K562 (cell line): ENCODE measurements at regions not wholly inside any gene's neighbourhood (a gene's known extent, or its start where the extent isn't known, plus 50 kb on each side); places are given as distances from the start of the nearest gene placed in this dataset.

Experiments
- CBX5 ChIP-seq: IDR thresholded peaks from 2 replicates; pipeline ENCODE4 v1.6.1; 2014; ENCODE audit warnings: low read depth, borderline replicate concordance
- EZH2 ChIP-seq: IDR thresholded peaks from 2 replicates; pipeline ENCODE4 v1.6.1; 2012; ENCODE audit warnings: low read depth, mild to moderate bottlenecking, inconsistent platforms, low read length, borderline replicate concordance
- HDAC6 ChIP-seq: IDR thresholded peaks from 2 replicates; pipeline ENCODE4 v1.6.1; 2012; ENCODE audit warnings: low read depth, mild to moderate bottlenecking, control low read depth, inconsistent platforms, low read length, moderate library complexity
- POLR2A ChIP-seq: fragments of 450-650 bp; conservative IDR thresholded peaks from 2 replicates; pipeline ENCODE4 v1.6.1; 2016
- POLR2AphosphoS5 ChIP-seq: IDR thresholded peaks from 2 replicates; pipeline ENCODE4 v1.6.1; 2011; ENCODE audit warnings: mild to moderate bottlenecking, low read depth, low read length, moderate library complexity; ENCODE audit not compliant: control insufficient read depth, insufficient read depth
- TAF7 ChIP-seq: fragments of 450-650 bp; IDR thresholded peaks from 2 replicates; pipeline ENCODE4 v1.6.1; 2016; ENCODE audit warnings: missing genetic modification characterization, missing compliant biosample characterization
- YBX1 ChIP-seq: fragments of 450-650 bp; IDR thresholded peaks from 2 replicates; pipeline ENCODE4 v1.7.1; 2016; ENCODE audit warnings: mild to moderate bottlenecking
- ZBTB43 ChIP-seq: sonication (generic); formaldehyde crosslinking; IDR thresholded peaks from 2 replicates; pipeline ENCODE4 v1.8.0; 2023; ENCODE audit warnings: mild to moderate bottlenecking, missing genetic modification reagents
- ZEB2 ChIP-seq: fragments of 450-650 bp; IDR thresholded peaks from 2 replicates; pipeline ENCODE4 v1.6.1; 2016
- ZFP36 ChIP-seq: fragments of 150-350 bp; IDR thresholded peaks from 2 replicates; pipeline ENCODE4 v1.6.1; 2018; ENCODE audit warnings: low read length, low read depth; ENCODE audit not compliant: partially characterized antibody

GRCh38 chr5:67286006-67286405, 89.4 kb upstream of the CD180 start:
- no peak for TF ChIP-seq ZEB2
- TF ChIP-seq TAF7 (tag) = no peak
- TF ChIP-seq CBX5 = no peak
- TF ChIP-seq POLR2AphosphoS5 = no peak
- no peak for TF ChIP-seq POLR2A
- no peak for TF ChIP-seq ZFP36
- TF ChIP-seq HDAC6 = no peak
- TF ChIP-seq YBX1 = no peak
- no peak for TF ChIP-seq ZBTB43
- no peak for TF ChIP-seq EZH2
